Fibroblast of gingiva (primary cell): ENCODE measurements at regions not wholly inside any gene's neighbourhood (a gene's known extent, or its start where the extent isn't known, plus 50 kb on each side); places are given as distances from the start of the nearest gene placed in this dataset.
"Not testable (repeated sequence)": the region's sequence is repeated elsewhere in the genome, so short reads cannot be mapped to it uniquely, and the experiment has no call there.

ENCODE experiments used
- DNase-seq: peaks from one replicate; pipeline ENCODE4 v3.0.0-alpha.2; 2011; ENCODE audit warnings: low read depth

- DNase-seq, result no peak
These were observed 553.3 kb upstream of the SGCD start for GRCh38 chr5:155773680-155774079.

- DNase-seq, result no peak
These were observed 546.7 kb upstream of the SGCD start for GRCh38 chr5:155780260-155780659.

GRCh38 chr5:155783246-155783645 is 543.7 kb upstream of the SGCD start:
- DNase-seq, result no peak

GRCh38 chr5:155783791-155784190 is 543.2 kb upstream of the SGCD start:
- no peak for DNase-seq

- no peak for DNase-seq
These were observed 540.9 kb upstream of the SGCD start for GRCh38 chr5:155786108-155786507.

- no peak for DNase-seq
These were observed 534.1 kb upstream of the SGCD start for GRCh38 chr5:155792873-155793272.

- no peak for DNase-seq
These were observed 532.2 kb upstream of the SGCD start for GRCh38 chr5:155794795-155795194.

GRCh38 chr5:155799308-155799707 is 527.7 kb upstream of the SGCD start:
- DNase-seq, result no peak

- DNase-seq, result no peak
These were observed 518.9 kb upstream of the SGCD start for GRCh38 chr5:155807884-155808576.

GRCh38 chr5:155815248-155815647 is 511.7 kb upstream of the SGCD start:
- DNase-seq, result no peak

GRCh38 chr5:155822177-155822576 is 504.8 kb upstream of the SGCD start:
- DNase-seq, result no peak

- no peak for DNase-seq
These were observed 500.1 kb upstream of the SGCD start for GRCh38 chr5:155826611-155827507.

- not testable (repeated sequence) for DNase-seq
These were observed 499.5 kb upstream of the SGCD start for GRCh38 chr5:155827508-155827815.

GRCh38 chr5:155827949-155828348 is 499.0 kb upstream of the SGCD start:
- DNase-seq, result no peak

GRCh38 chr5:155831491-155831890 is 495.5 kb upstream of the SGCD start:
- DNase-seq, result no peak

- no peak for DNase-seq
These were observed 493.7 kb upstream of the SGCD start for GRCh38 chr5:155833287-155833686.

GRCh38 chr5:155834271-155834975 is 492.5 kb upstream of the SGCD start:
- DNase-seq, result no peak

GRCh38 chr5:155836089-155836803 is 490.7 kb upstream of the SGCD start:
- DNase-seq, result no peak

- no peak for DNase-seq
These were observed 488.6 kb upstream of the SGCD start for GRCh38 chr5:155838394-155838793.

GRCh38 chr5:155839251-155840037 is 487.5 kb upstream of the SGCD start:
- no peak for DNase-seq

GRCh38 chr5:155844542-155844941 is 482.4 kb upstream of the SGCD start:
- DNase-seq, result no peak
